Subcutaneous abdominal adipose tissue (tissue), 5 donors: ENCODE measurements at regions not wholly inside any gene's neighbourhood (a gene's known extent, or its start where the extent isn't known, plus 50 kb on each side); places are given as distances from the start of the nearest gene placed in this dataset.

ENCODE experiments used
- H3K27ac ChIP-seq: one replicate; pipeline ENCODE4 v1.7.0; 2013; ENCODE audit warnings: low read depth, mild to moderate bottlenecking, inconsistent platforms, low read length, moderate library complexity
- H3K27me3 ChIP-seq, 5 donors: one replicate each; pipeline ENCODE4 v1.7.0; 2013; ENCODE audit warnings: low read length in 5 of 5, inconsistent platforms in 1 of 5; ENCODE audit not compliant: control insufficient read depth in 5 of 5, insufficient read depth in 4 of 5
- H3K36me3 ChIP-seq, 5 donors: one replicate each; pipeline ENCODE4 v1.7.0; 2013; ENCODE audit warnings: low read length in 5 of 5; ENCODE audit not compliant: control insufficient read depth in 5 of 5, insufficient read depth in 5 of 5
- H3K4me1 ChIP-seq, 5 donors: one replicate each; pipeline ENCODE4 v1.7.0; 2013; ENCODE audit warnings: low read length in 5 of 5, mild to moderate bottlenecking in 3 of 5, moderate library complexity in 1 of 5; ENCODE audit not compliant: control insufficient read depth in 5 of 5, insufficient read depth in 5 of 5
- H3K4me3 ChIP-seq, 5 donors: one replicate each; pipeline ENCODE4 v1.7.0; 2013; ENCODE audit warnings: low read length in 5 of 5, low read depth in 1 of 5
- H3K9ac ChIP-seq, 5 donors: one replicate each; pipeline ENCODE4 v1.7.0; 2013; ENCODE audit warnings: low read length in 5 of 5, mild to moderate bottlenecking in 4 of 5, moderate library complexity in 3 of 5
- H3K9me3 ChIP-seq, 5 donors: one replicate each; pipeline ENCODE4 v1.7.0; 2013; ENCODE audit warnings: low read length in 5 of 5; ENCODE audit not compliant: control insufficient read depth in 5 of 5
- donor health status: healthy.
- donor health status: healthy.
- donor health status: healthy.
- donor health status: healthy.
- donor health status: healthy.

DNA sequence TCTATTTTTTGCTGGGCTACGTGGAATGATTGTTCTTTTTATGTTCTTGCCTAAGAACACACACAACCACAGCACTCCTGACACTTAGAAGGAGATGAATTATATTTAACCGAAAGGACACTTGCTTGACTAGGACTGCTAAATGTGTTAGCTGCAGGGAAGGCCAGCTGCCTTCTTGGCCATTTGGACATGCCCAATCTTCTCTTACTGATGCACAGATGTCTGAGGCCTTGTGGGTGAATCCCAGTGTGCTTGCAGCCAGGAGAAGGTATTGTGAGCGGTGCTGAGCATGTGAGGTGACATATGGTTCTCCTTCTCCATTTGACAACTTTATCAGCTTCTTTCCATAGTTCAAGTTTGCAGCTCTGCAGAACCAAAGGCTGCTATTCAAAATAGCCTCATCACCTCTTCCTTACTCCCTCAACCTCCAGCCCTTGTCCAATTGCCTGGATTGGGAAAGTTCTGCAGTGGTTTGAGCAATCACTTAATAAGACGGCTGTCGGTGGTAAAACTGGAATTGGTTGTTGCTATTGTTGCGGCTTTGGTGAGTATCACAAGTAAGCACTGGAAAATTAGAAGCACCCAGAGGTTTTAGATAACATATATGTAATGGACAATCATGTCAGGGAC lies 1113.3 kb downstream of the TSN start:
- no peak overlapping the region for H3K9ac ChIP-seq
- H3K9me3 ChIP-seq: no peaks in the 10 kb centered on the region
- H3K4me3 ChIP-seq: no peak overlapping the region
- H3K36me3 ChIP-seq: no peaks in the 10 kb centered on the region
- peaks cover 0 to 2% (median 0%) of the 10 kb centered on the region in 5 donors for H3K27me3 ChIP-seq
- no peak overlapping the region for H3K27ac ChIP-seq
- H3K4me1 ChIP-seq: no peaks in the 10 kb centered on the region

DNA sequence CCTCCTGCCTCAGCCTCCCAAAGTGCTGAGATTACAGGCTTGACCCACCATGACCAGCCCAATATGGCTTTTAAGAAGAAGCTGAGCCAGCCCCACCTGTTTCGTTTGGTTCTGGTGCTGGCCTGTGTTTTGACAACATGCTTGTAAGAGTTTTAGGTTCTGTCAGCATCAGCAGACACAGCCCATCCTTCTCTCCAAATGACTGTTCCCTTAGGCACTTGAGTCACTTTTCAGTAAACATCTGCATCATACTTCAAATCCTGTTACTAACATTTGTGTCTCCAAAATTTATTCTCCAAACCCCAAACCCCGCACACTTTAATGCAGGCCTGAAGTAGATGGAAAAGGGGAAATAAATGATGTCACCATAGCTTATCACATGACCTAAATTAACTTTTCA lies 1118.5 kb downstream of the TSN start:
- H3K27me3 ChIP-seq: no peaks in the 10 kb centered on the region
- H3K36me3 ChIP-seq: no peaks in the 10 kb centered on the region
- no peak overlapping the region for H3K4me3 ChIP-seq
- no peaks in the 10 kb centered on the region for H3K4me1 ChIP-seq
- H3K9me3 ChIP-seq: no peaks in the 10 kb centered on the region
- H3K27ac ChIP-seq: no peak overlapping the region
- no peak overlapping the region for H3K9ac ChIP-seq

DNA sequence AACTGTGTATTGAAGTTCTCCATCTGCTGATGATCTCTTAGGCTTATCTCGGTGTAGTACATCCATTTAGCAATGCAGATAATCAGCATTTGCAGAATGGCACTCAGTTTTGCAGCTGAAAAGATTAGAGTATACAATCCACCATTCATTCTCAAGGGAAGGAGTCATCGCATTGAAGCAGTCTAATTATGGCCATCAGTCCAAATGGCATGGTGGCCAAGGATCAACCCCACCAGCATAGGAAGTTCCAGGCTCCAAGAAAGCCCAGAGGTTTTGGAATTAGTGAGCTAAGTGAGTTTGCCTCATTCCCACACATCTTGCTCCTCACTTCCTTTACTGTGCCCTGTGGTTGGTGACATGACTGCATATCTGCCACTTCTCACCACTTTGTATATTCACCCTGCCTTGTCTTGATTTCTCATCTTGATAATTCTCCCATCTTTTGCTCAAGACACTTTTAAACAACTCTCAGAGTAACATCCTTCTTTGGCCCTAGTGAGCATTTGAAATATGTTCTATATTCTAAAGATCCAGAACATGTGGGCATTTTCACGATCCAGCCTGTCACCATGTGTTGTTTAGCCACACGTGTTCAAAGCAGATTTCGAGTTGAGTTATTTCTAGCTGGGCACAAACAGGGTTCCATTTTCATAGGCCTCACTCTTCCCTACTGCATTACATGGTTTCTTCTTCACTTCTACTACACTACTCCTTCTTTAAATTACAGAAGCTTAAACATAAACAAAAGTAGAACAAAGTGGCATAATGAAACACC lies 1119.8 kb downstream of the TSN start:
- no peaks in the 10 kb centered on the region for H3K4me1 ChIP-seq
- no peak overlapping the region for H3K27ac ChIP-seq
- no peak overlapping the region for H3K9ac ChIP-seq
- no peaks in the 10 kb centered on the region for H3K27me3 ChIP-seq
- no peaks in the 10 kb centered on the region for H3K36me3 ChIP-seq
- no peaks in the 10 kb centered on the region for H3K9me3 ChIP-seq
- no peak overlapping the region for H3K4me3 ChIP-seq

GRCh38 chr2:122883849-122884248 lies 1128.4 kb downstream of the TSN start:
- H3K27ac ChIP-seq: no peak overlapping the region
- no peaks in the 10 kb centered on the region for H3K9me3 ChIP-seq
- H3K36me3 ChIP-seq: no peaks in the 10 kb centered on the region
- H3K27me3 ChIP-seq: no peaks in the 10 kb centered on the region
- H3K4me1 ChIP-seq: no peaks in the 10 kb centered on the region
- no peak overlapping the region for H3K4me3 ChIP-seq
- H3K9ac ChIP-seq: no peak overlapping the region

DNA sequence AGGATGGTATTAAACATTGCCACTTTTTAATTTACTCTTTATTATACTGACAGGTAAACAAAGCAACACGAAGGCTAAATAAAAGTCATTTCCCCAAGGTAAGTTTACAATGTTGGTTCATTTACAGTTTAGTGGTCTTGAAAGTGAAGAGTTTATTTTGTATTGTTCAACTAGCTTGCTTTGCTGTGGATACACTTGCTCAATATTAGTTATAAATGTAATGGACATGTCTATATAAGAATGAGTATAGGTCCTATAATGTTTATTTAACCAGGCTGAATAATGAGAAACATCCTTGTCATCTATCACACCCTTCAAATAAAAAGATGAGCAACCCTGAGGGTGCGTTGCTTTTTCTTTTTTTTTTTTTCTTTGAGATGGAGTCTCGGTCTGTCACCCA lies 1129.4 kb downstream of the TSN start:
- Histone ChIP-seq H3K36me3 (no peaks in the 10 kb centered on the region), H3K9ac (no peak overlapping the region), H3K4me1 (no peaks in the 10 kb centered on the region), H3K27ac (no peak overlapping the region), H3K9me3 (no peaks in the 10 kb centered on the region), H3K4me3 (no peak overlapping the region), H3K27me3 (no peaks in the 10 kb centered on the region)

- H3K4me3 ChIP-seq: no peak overlapping the region
- no peaks in the 10 kb centered on the region for H3K27me3 ChIP-seq
- H3K4me1 ChIP-seq: no peaks in the 10 kb centered on the region
- H3K27ac ChIP-seq: no peak overlapping the region
- no peaks in the 10 kb centered on the region for H3K36me3 ChIP-seq
- no peaks in the 10 kb centered on the region for H3K9me3 ChIP-seq
- no peak overlapping the region for H3K9ac ChIP-seq
Observed at GRCh38 chr2:122885436-122885835, 1130.0 kb downstream of the TSN start.

GRCh38 chr2:122886479-122887145 lies 1131.2 kb downstream of the TSN start:
- no peaks in the 10 kb centered on the region for H3K36me3 ChIP-seq
- no peak overlapping the region for H3K4me3 ChIP-seq
- no peaks in the 10 kb centered on the region for H3K9me3 ChIP-seq
- no peak overlapping the region for H3K27ac ChIP-seq
- H3K4me1 ChIP-seq: no peaks in the 10 kb centered on the region
- no peak overlapping the region for H3K9ac ChIP-seq
- no peaks in the 10 kb centered on the region for H3K27me3 ChIP-seq

DNA sequence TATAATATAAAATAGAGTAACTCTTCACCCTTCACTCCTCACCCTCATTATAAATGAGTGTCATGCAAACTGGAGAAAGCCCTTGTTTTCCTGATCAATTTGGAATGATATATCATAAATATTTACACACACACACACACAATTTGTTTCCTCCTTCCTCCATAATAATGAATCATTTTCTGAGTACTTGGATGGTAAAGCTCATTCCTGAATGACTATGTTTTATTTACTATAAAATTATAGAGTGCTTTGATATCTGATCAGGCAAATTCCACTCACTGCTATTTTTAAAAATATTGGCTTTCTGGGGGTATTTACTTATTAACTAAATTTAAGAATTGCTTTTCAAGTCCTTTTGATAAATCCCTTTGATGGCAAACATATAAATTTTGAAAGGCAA lies 1125.5 kb upstream of the CNTNAP5 start:
- no peak overlapping the region for H3K27ac ChIP-seq
- H3K27me3 ChIP-seq: no peaks in the 10 kb centered on the region
- no peaks in the 10 kb centered on the region for H3K36me3 ChIP-seq
- no peak overlapping the region for H3K4me3 ChIP-seq
- no peak overlapping the region for H3K9ac ChIP-seq
- peaks cover 0 to 2% (median 0%) of the 10 kb centered on the region in 5 donors for H3K9me3 ChIP-seq
- H3K4me1 ChIP-seq: no peaks in the 10 kb centered on the region

DNA sequence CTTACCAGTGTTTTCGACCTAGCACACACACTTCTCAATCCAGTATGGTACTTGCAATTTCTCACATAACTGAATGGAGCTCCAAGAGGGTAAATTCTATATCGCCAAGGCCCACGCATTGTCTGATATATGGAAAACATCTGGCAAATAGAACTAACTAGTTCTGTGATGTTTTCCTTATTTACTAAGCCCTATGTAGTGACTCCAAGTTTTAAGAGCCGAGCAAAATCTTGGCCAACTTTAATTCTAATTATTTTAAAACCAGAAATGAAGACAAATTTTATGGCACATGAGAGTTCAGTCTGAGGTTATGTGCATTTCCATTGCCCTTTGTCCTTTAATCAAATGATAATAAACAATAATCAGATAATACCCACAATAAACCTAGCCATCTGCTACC lies 1119.7 kb upstream of the CNTNAP5 start:
- no peaks in the 10 kb centered on the region for H3K9me3 ChIP-seq
- H3K4me3 ChIP-seq: no peak overlapping the region
- no peaks in the 10 kb centered on the region for H3K36me3 ChIP-seq
- no peaks in the 10 kb centered on the region for H3K27me3 ChIP-seq
- no peak overlapping the region for H3K27ac ChIP-seq
- no peak overlapping the region for H3K9ac ChIP-seq
- no peaks in the 10 kb centered on the region for H3K4me1 ChIP-seq

- no peaks in the 10 kb centered on the region for H3K36me3 ChIP-seq
Observed at GRCh38 chr2:122908159-122908558, 1116.9 kb upstream of the CNTNAP5 start.

More at GRCh38 chr2:122908159-122908558, 1116.9 kb upstream of the CNTNAP5 start:
- H3K9ac ChIP-seq: no peak overlapping the region
- no peaks in the 10 kb centered on the region for H3K9me3 ChIP-seq
- H3K27ac ChIP-seq: no peak overlapping the region
- H3K4me1 ChIP-seq: no peaks in the 10 kb centered on the region
- H3K27me3 ChIP-seq: no peaks in the 10 kb centered on the region
- H3K4me3 ChIP-seq: no peak overlapping the region
